Mucosa of rectum (tissue), 2 donors: ENCODE measurements at regions not wholly inside any gene's neighbourhood (a gene's known extent, or its start where the extent isn't known, plus 50 kb on each side); places are given as distances from the start of the nearest gene placed in this dataset.
"Not testable (repeated sequence)": the region's sequence is repeated elsewhere in the genome, so short reads cannot be mapped to it uniquely, and the experiment has no call there.

Source experiments
- H3K27ac ChIP-seq, 2 donors: one replicate each; pipeline ENCODE4 v1.7.0; 2013; ENCODE audit warnings: inconsistent platforms in 2 of 2, low read depth in 2 of 2, low read length in 2 of 2
- H3K27me3 ChIP-seq, 2 donors: one replicate each; pipeline ENCODE4 v1.7.0; 2013; ENCODE audit warnings: low read length in 2 of 2; ENCODE audit not compliant: control insufficient read depth in 2 of 2, insufficient read depth in 2 of 2
- H3K36me3 ChIP-seq, 2 donors: one replicate each; pipeline ENCODE4 v1.7.0; 2013; ENCODE audit warnings: low read length in 2 of 2; ENCODE audit not compliant: control insufficient read depth in 2 of 2, insufficient read depth in 2 of 2
- H3K4me1 ChIP-seq, 2 donors: one replicate each; pipeline ENCODE4 v1.7.0; 2013; ENCODE audit warnings: low read length in 2 of 2, mild to moderate bottlenecking in 1 of 2; ENCODE audit not compliant: control insufficient read depth in 2 of 2, insufficient read depth in 2 of 2
- H3K4me3 ChIP-seq, 2 donors: one replicate each; pipeline ENCODE4 v1.7.0; 2013; ENCODE audit warnings: low read length in 2 of 2
- H3K9ac ChIP-seq, 2 donors: one replicate each; pipeline ENCODE4 v1.7.0; 2013; ENCODE audit warnings: low read length in 2 of 2, low read depth in 1 of 2, mild to moderate bottlenecking in 1 of 2
- H3K9me3 ChIP-seq, 2 donors: one replicate each; pipeline ENCODE4 v1.7.0; 2013; ENCODE audit warnings: low read length in 2 of 2; ENCODE audit not compliant: control insufficient read depth in 2 of 2
- donor health status: healthy.
- donor health status: Normal muscosa, but diverticular disease.

DNA sequence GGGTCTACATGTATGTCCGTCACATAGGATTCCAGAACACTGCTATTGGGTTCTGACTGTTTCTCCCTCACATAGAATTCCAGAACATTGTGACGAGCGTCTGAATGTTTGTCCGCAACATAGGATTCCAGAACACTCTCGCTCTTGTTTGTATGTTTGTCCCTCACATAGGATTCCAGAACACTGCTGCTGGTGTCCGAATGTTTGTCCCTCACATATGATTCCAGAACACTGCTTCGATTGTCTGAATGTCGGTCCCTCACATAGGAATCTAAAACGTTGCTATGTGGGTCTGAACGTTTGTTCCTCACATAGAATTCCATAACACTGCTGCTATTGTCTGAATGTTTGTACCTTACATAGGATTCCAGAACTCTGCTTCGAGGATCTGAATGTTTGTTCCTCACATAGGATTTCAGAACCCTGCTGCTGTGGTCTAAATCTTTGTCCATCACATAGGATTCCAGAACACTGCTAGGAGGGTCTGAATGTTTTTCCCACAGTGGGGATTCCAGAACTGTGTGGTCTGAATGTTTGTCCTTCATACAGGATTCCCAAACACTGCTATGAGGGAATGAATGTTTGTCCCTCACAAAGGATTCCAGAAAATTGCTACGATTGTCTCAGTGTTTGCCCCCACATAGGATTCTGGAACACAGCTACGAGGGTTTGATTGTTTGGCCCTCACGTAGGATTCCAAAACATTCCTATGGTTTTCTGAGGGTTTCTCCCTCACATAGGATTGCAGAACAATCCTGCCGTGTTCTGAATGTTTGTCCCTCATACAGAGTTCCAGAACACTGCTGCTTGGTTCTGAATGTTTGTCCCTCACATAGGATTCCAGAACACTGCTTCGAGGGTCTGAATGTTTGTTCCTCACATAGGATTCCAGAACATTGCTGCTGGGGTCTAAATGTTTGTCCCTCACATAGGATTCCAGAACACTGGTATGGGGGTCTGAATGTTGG lies 220.5 kb downstream of the FOXD4L6 start:
- no peak overlapping the region for H3K4me3 ChIP-seq

DNA sequence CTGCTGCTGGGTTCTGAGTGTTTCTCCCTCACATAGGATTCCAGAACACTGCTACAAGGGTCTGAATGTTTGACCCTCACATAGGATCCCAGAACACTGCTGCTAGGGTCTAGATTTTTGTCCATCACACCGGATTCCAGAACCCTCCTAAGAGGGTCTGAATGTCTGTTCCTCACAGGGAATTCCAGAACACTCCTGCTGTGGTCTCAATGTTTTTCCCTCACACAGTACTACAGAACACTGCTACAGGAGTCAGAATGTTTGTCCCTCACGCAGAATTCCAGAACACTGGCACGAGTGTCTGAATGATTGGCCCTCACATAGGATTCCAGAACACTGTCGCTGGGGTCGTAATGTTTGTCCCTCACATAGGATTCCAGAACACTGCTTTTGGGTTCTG lies 221.6 kb downstream of the FOXD4L6 start:
- not testable (repeated sequence) for H3K9ac ChIP-seq, H3K27me3 ChIP-seq, H3K36me3 ChIP-seq, H3K4me1 ChIP-seq, H3K4me3 ChIP-seq, H3K27ac ChIP-seq
- peaks cover 27 to 55% of the 10 kb centered on the region in 2 donors for H3K9me3 ChIP-seq

More for the DNA sequence above, 220.5 kb downstream of the FOXD4L6 start:
- no peaks in the 10 kb centered on the region for H3K4me1 ChIP-seq
- H3K9ac ChIP-seq: no peak overlapping the region
- H3K9me3 ChIP-seq: peaks cover 33 to 65% of the 10 kb centered on the region in 2 donors
- no peaks in the 10 kb centered on the region for H3K36me3 ChIP-seq
- H3K27me3 ChIP-seq: no peaks in the 10 kb centered on the region
- H3K27ac ChIP-seq: no peak overlapping the region

DNA sequence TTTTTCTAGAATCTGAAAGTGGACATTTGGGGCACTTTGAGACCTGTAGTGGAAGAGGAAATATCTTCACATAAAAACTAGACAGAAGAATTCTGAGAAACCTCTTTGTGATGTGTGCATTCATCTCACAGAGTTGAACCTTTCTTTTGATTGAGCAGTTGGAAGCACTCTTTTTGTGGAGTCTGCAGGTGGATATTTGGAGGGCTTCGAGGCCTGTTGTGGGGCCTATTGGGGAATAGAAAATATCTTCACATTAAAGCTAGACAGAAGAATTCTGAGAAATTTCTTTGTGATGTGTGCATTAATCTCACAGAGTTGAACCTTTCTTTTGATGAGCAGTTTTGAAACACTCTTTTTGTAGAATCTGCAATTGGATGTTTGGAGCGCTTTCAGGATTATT lies 236.2 kb downstream of the FOXD4L6 start:
- not testable (repeated sequence) for H3K27ac ChIP-seq, H3K4me3 ChIP-seq, H3K4me1 ChIP-seq, H3K9ac ChIP-seq, H3K36me3 ChIP-seq, H3K27me3 ChIP-seq
- peaks cover 14 to 15% of the 10 kb centered on the region in 2 donors for H3K9me3 ChIP-seq

DNA sequence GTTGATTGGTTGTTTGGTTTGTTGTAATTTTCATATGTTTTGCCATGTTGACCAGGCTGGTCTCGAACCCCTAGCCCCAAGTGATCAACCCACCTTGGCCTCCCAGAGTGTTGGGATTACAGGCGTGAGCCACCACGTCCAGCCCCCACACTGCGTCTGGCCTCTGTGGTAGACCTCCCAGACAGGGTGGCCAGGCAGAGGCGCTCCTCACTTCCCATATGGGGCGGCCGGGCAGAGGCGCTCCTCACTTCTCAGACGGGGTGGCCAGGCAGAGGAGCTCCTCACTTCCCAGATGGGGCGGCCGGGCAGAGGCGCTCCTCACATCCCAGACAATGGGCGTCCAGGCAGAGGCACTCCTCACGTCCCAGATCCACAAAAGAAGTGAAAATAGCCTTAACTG lies 242.6 kb downstream of the FOXD4L6 start:
- not testable (repeated sequence) for H3K27me3 ChIP-seq, H3K36me3 ChIP-seq, H3K4me3 ChIP-seq, H3K9ac ChIP-seq, H3K27ac ChIP-seq, H3K4me1 ChIP-seq
- H3K9me3 ChIP-seq: peaks cover 18 to 29% of the 10 kb centered on the region in 2 donors

DNA sequence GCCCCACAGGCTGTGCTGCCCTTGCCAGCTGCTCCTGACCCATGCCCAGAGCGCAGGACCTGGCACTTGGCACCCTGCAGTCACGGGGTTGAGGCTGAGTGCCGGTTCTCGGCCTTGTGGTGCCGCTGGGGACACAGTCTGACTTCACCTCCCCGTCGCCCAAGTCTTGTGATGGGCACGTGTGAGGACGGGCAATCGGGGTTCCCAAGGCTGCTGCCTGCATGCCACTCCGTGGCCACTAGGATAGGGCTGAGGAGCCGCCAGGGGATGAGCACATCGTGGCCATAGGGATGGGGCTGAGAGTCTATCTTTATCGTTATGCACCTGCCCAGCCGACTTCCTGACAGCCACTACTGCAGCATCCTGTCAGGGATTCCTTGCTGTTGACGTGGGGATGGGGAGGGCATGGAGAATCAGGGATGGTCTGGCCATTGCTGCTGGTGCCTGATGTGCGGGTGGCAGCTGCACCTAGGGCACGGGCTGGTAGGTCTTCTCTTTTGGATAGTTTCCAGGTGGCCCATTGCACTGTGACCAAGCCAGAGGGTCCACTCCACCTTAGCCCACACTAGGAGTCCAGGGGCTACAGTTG lies 243.5 kb downstream of the FOXD4L6 start:
- Histone ChIP-seq H3K4me3 (peak overlapping the region in 1 of 2 donors; percentile 19), H3K9me3 (peaks cover 18 to 29% of the 10 kb centered on the region in 2 donors)
- H3K9ac ChIP-seq, H3K36me3 ChIP-seq, H3K27ac ChIP-seq, H3K27me3 ChIP-seq, H3K4me1 ChIP-seq: not testable (repeated sequence)

DNA sequence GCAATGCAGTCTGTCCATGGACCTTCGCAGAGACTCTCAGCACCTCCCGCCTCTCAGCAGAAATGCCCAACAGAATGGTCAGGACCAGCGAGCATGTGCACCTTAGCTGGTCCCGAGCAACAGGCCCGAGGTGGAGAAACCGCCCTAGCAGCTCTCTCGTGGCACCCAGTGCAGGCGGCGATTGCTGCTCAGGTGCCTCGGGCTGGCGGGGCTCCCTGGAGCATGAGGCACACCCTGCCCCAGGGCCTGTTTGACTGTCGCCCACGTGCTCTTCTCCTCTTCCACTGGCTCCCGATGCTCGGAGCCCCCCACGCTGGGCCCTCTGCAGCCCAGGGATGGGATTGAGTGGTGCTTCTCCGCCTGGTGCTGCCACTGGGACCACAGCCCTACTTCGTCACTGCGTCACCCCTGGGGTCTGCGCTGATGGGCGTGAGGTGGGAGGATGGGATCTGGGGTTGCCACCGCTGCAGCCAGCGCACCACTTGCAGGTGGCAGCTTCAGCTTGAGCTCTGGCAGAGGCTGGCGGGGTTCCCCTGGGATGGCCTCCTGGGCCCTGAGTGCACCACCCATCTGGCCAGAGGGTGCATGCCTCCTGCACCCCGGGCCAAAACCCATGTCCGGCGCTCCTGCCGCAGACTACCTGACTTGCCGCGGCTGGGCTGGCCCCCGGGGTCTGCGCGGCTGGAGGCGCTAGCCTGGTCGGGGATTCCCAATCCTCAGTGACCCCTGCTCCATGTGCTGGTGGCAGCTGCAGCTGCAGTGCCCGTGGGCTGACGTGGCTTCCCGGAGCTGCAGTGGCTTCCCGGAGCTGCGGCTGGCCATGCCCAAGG lies 244.2 kb downstream of the FOXD4L6 start:
- Histone ChIP-seq H3K27me3 (no peaks in the 10 kb centered on the region), H3K36me3 (no peaks in the 10 kb centered on the region), H3K4me1 (no peaks in the 10 kb centered on the region), H3K9me3 (peaks cover 13 to 29% of the 10 kb centered on the region in 2 donors), H3K27ac (no peak overlapping the region), H3K4me3 (peak overlapping the region in 1 of 2 donors; percentile 19), H3K9ac (no peak overlapping the region)

DNA sequence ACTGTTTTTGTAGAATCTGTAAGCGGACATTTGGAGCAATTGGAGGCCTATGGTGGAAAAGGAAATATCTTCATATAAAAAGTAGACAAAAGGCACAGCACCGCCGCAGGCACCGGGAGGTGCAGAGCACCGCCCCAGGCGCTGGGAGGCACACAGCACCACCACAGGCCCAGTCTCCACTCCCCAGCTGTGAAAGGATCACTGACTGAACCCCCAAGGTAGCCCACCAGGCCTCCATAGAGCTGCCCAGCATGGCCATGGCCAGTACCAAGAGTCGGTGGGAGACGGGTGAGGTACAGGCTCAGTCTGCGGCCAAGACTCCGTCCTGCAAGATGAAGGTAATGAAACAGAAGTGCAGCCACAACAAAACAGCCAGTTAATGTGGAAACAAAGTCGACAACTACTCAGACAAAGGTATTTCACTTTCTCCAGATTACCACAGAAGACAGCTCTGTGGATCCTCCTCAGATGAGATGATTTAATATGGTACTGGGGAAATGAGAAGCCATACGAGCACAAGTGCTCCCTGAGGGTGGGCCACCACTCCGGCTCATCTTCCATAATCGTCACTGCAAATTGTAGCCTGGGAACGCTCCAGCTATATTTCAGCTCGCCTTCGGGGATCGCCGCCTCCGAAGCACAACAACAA lies 244.9 kb downstream of the FOXD4L6 start:
- not testable (repeated sequence) for H3K4me3 ChIP-seq, H3K27me3 ChIP-seq, H3K36me3 ChIP-seq, H3K27ac ChIP-seq, H3K4me1 ChIP-seq, H3K9ac ChIP-seq
- H3K9me3 ChIP-seq: peaks cover 10 to 29% of the 10 kb centered on the region in 2 donors

DNA sequence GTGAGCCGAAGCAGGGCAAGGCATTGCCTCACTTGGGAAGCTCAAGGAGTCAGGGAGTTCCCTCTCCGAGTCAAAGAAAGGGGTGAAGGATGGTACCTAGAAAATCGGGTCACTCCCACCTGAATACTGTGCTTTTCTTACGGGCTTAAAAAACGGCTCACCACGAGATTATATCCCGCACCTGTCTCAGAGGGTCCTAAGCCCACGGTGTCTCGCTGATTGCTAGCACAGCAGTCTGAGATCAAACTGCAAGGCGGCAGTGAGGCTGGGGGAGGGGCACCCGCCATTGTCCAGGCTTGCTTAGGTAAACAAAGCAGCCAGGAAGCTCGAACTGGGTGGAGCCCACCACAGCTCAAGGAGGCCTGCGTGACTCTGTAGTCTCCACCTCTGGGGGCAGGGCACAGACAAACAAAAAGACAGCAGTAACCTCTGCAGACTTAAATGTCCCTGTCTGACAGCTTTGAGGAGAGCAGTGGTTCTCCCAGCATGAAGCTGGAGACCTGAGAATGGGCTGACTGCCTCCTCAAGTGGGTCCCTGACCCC lies 254.7 kb downstream of the FOXD4L6 start:
- not testable (repeated sequence) for H3K9ac ChIP-seq, H3K4me3 ChIP-seq, H3K27ac ChIP-seq, H3K27me3 ChIP-seq, H3K36me3 ChIP-seq, H3K4me1 ChIP-seq
- H3K9me3 ChIP-seq: peaks cover 0 to 25% of the 10 kb centered on the region in 2 donors

DNA sequence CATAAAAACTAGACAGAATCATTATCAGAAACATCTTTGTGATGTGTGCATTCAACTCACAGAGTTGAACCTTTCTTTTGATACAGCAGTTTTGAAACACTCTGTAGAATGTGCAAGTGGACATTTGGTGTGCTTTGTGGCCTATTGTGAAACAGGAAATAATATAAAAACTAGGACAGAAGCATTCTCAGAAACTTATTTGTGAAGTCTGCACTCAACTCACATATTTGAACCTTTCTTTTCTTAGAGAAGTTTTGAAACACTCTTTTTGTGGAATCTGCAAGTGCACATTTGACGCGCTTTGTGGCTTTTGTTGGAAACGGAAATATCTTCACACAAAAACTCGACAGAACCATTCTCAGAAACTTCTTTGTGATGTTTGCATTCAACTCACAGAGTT lies 260.0 kb downstream of the FOXD4L6 start:
- not testable (repeated sequence) for H3K36me3 ChIP-seq, H3K27ac ChIP-seq, H3K4me3 ChIP-seq, H3K27me3 ChIP-seq, H3K9ac ChIP-seq, H3K4me1 ChIP-seq
- H3K9me3 ChIP-seq: peaks cover 0 to 22% of the 10 kb centered on the region in 2 donors
